K562 (cell line): ENCODE measurements at regions not wholly inside any gene's neighbourhood (a gene's known extent, or its start where the extent isn't known, plus 50 kb on each side); places are given as distances from the start of the nearest gene placed in this dataset.

Experiments
- DACH1 ChIP-seq: fragments of 450-650 bp; IDR thresholded peaks from 2 replicates; pipeline ENCODE4 v1.6.1; 2018; ENCODE audit not compliant: partially characterized antibody
- HLTF ChIP-seq: fragments of 450-650 bp; IDR thresholded peaks from 2 replicates; pipeline ENCODE4 v1.6.1; 2016
- JUNB ChIP-seq: fragments of 450-650 bp; formaldehyde crosslinking; conservative IDR thresholded peaks from 2 replicates; pipeline ENCODE4 v1.4.0; 2020; ENCODE audit warnings: mild to moderate bottlenecking
- NFIC ChIP-seq: fragments of 450-650 bp; IDR thresholded peaks from 2 replicates; pipeline ENCODE4 v1.6.1; 2017; ENCODE audit warnings: mild to moderate bottlenecking, inconsistent platforms
- SIN3A ChIP-seq, 2 experiments: fragments of 150-350 bp in 1 of 2; IDR thresholded peaks; 2 replicates each; pipeline ENCODE4 v1.6.1; 2011 to 2016; ENCODE audit warnings: borderline replicate concordance in 2 of 2, low read depth in 2 of 2, low read length in 2 of 2, mild to moderate bottlenecking in 2 of 2, moderate library complexity in 2 of 2; ENCODE audit not compliant: control insufficient read depth in 1 of 2
- SRSF9 ChIP-seq: fragments of 200-400 bp; formaldehyde crosslinking; IDR thresholded peaks from 2 replicates; pipeline ENCODE4 v1.6.1; 2017; ENCODE audit warnings: low read depth, low read length, borderline replicate concordance
- TGIF2 ChIP-seq: sonication (generic); formaldehyde crosslinking; IDR thresholded peaks from 2 replicates; pipeline ENCODE4 v1.8.1; 2022; ENCODE audit warnings: mild to moderate bottlenecking, missing genetic modification reagents, moderate library complexity
- TF ChIP-seq, protein P1 (sequence below), 3 experiments: IDR thresholded peaks in 2 of 3; conservative IDR thresholded peaks in 1 of 3; 2 replicates each; pipeline ENCODE4 v1.5.1; 2011 to 2012; ENCODE audit warnings: low read length in 3 of 3, mild to moderate bottlenecking in 3 of 3, control low read depth in 2 of 3, improper control_type of control experiment in 1 of 3, inconsistent platforms in 1 of 3, low read depth in 1 of 3, mixed read lengths in 1 of 3, moderate library complexity in 1 of 3; ENCODE audit not compliant: insufficient read depth in 2 of 3

DNA sequence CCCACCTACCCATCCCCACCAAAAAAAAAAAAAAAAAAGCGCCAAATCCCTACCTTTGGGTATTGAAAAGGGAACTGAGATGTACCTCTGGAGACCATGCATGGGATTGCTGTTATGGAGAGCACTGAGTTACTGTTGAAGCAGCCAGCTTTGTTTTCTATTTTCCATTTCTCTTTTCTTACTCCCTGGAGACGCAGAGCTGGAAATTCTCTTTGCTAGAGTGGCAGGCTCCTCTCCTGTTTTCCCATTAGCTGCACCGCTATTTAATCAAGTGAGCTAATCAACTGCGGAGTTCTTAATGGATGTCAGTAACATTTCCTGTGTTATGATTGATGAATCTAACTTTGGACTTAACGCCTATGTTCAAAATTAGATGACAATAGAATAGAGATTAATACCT is 136.1 kb upstream of the LMCD1 start:
- TF ChIP-seq JUNB (no peak), NFIC (no peak), DACH1 (no peak), TGIF2 (CRISPR knock-in tag) (no peak), SRSF9 (no peak), HLTF (no peak), SIN3A (IDR thresholded peaks at IDR 0.05; ENCODE audit: borderline replicate concordance in 2 of 2, control insufficient read depth in 1 of 2, low read depth in 2 of 2, low read length in 2 of 2) (no peak)
- TF ChIP-seq, protein P1, sequence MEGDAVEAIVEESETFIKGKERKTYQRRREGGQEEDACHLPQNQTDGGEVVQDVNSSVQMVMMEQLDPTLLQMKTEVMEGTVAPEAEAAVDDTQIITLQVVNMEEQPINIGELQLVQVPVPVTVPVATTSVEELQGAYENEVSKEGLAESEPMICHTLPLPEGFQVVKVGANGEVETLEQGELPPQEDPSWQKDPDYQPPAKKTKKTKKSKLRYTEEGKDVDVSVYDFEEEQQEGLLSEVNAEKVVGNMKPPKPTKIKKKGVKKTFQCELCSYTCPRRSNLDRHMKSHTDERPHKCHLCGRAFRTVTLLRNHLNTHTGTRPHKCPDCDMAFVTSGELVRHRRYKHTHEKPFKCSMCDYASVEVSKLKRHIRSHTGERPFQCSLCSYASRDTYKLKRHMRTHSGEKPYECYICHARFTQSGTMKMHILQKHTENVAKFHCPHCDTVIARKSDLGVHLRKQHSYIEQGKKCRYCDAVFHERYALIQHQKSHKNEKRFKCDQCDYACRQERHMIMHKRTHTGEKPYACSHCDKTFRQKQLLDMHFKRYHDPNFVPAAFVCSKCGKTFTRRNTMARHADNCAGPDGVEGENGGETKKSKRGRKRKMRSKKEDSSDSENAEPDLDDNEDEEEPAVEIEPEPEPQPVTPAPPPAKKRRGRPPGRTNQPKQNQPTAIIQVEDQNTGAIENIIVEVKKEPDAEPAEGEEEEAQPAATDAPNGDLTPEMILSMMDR (IDR thresholded peaks at IDR 0.05 in 2 of 3, conservative IDR thresholded peaks at IDR 0.05 in 1 of 3; ENCODE audit: insufficient read depth in 2 of 3, low read depth in 1 of 3, low read length in 3 of 3), result no peak
